NB4 (cell line): ENCODE measurements at regions not wholly inside any gene's neighbourhood (a gene's known extent, or its start where the extent isn't known, plus 50 kb on each side); places are given as distances from the start of the nearest gene placed in this dataset.

Experiments used
- POLR2A ChIP-seq: IDR thresholded peaks from 2 replicates; pipeline ENCODE4 v1.6.1; 2011; ENCODE audit warnings: mild to moderate bottlenecking; ENCODE audit not compliant: insufficient read length; ENCODE audit errors: extremely low read depth
- TF ChIP-seq, protein P1 (sequence below): IDR thresholded peaks from one replicate; pipeline ENCODE4 v1.5.1; 2012; ENCODE audit warnings: low read depth, low read length
- TF ChIP-seq, protein P2 (sequence below): IDR thresholded peaks from 2 replicates; pipeline ENCODE4 v1.6.1; 2011; ENCODE audit warnings: low read depth, low read length

- TF ChIP-seq, protein P1, sequence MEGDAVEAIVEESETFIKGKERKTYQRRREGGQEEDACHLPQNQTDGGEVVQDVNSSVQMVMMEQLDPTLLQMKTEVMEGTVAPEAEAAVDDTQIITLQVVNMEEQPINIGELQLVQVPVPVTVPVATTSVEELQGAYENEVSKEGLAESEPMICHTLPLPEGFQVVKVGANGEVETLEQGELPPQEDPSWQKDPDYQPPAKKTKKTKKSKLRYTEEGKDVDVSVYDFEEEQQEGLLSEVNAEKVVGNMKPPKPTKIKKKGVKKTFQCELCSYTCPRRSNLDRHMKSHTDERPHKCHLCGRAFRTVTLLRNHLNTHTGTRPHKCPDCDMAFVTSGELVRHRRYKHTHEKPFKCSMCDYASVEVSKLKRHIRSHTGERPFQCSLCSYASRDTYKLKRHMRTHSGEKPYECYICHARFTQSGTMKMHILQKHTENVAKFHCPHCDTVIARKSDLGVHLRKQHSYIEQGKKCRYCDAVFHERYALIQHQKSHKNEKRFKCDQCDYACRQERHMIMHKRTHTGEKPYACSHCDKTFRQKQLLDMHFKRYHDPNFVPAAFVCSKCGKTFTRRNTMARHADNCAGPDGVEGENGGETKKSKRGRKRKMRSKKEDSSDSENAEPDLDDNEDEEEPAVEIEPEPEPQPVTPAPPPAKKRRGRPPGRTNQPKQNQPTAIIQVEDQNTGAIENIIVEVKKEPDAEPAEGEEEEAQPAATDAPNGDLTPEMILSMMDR, result no peak
- TF ChIP-seq POLR2A, result no peak
- TF ChIP-seq, protein P2, sequence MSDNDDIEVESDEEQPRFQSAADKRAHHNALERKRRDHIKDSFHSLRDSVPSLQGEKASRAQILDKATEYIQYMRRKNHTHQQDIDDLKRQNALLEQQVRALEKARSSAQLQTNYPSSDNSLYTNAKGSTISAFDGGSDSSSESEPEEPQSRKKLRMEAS, result no peak
Measured at GRCh38 chr15:25609371-25609770, 170.5 kb upstream of the UBE3A start.
